ENCODE measurements at regions not wholly inside any gene's neighbourhood (a gene's known extent, or its start where the extent isn't known, plus 50 kb on each side); places are given as distances from the start of the nearest gene placed in this dataset.

- no peak for TF ChIP-seq CTCF (IDR thresholded peaks at IDR 0.05; ENCODE audit: insufficient read depth, low read length)
- TF ChIP-seq POLR2AphosphoS5 (IDR thresholded peaks at IDR 0.05; ENCODE audit: low read depth) = no peak
- no peak for TF ChIP-seq REST (IDR thresholded peaks at IDR 0.05; ENCODE audit: insufficient replicate concordance, low read depth)
Measured at GRCh38 chr14:84789012-84789411, 740.9 kb upstream of the FLRT2 start.
